ENCODE measurements at regions not wholly inside any gene's neighbourhood (a gene's known extent, or its start where the extent isn't known, plus 50 kb on each side); places are given as distances from the start of the nearest gene placed in this dataset.
"Not testable (repeated sequence)": the region's sequence is repeated elsewhere in the genome, so short reads cannot be mapped to it uniquely, and the experiment has no call there.

GRCh38 chr1:224535641-224536040, 80.5 kb upstream of the CNIH3 start:
- DNase-seq, result no peak

DNA sequence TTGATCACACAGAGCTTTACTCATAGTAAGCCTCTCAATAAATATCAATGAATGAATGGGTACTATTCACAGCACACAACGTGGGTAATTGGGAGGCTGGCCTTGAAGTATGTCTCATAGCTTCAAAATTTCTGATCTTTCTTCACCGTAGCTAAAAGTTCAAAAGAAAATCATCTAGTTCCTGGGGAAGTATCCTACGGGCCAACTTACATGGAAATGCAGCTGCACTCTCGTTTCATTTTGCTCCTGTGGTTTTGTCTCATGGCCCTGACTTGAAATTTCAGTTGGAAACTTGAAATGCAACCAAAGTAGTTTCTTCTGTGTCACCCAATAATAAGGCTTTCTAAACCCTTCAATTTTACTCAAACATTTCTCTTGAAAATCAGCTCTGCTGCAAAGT, 76.1 kb upstream of the CNIH3 start:
- DNase-seq, result no peak

GRCh38 chr1:224540535-224540934, 75.6 kb upstream of the CNIH3 start:
- no peak for DNase-seq

- DNase-seq, result no peak
Measured at GRCh38 chr1:224541072-224541790, 74.9 kb upstream of the CNIH3 start.

DNA sequence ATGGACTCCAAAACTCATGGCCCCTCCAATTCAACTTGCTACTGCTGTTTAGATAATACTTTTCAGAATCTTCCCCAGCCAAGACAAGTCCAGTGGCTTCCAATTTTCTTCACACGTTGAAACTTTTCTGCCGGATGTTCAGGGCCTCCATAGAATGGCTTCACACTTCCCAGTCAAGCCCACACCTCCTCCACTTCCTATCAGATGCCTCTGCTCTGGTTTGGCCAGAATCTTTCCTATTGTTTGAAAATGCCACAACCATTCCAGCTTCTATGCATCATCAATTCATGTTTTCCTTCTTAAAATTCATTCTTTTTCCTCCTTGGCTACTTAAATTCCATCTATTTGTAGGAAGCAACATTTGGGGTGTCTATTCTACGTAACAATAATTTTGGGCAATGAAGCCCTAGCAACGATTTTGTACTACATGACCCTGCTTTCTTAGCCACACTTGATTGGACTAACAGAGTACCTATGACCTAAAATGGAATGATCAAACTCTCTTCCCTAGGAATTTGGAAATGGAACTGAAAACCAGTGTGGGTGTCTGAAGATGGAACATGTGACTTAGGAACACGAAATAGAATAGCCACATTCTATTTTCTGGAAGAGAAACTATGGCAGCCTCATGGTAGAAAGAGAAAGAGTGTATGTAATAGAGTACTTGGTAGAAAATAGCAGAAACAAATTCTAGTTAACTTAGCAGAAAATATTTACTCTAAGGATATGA, 74.1 kb upstream of the CNIH3 start:
- no peak for DNase-seq

DNA sequence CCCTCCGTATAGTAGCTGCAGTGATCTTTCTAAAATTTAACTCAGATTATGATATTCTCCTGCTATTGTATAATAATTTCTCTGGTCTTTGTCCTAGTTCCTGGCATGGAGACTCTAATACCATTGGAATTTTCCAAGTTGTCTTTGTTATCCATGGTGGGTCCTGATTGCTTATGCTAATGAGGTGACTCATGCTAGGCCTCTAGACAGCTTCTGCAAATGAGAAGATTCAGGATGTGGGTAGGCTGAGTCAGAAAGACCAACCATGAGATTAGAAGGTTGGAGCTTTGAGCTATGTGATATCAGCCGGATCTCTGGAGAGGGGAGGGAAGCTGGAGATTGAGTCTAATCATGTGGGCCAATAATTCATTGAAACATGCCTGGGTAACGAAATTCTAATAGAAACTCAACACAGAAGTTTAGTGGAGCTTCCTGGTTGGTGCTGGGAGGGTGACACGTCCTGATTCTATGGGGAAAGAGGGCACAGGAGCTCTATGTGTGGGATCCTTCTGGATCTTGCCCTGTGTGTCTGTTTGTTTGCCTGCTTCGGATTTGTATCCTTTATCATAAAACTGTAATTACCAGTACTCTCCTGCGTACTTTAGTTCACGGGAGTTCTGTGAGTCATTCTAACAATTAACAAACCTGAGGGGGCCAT, 73.2 kb upstream of the CNIH3 start:
- DNase-seq, result no peak

DNA sequence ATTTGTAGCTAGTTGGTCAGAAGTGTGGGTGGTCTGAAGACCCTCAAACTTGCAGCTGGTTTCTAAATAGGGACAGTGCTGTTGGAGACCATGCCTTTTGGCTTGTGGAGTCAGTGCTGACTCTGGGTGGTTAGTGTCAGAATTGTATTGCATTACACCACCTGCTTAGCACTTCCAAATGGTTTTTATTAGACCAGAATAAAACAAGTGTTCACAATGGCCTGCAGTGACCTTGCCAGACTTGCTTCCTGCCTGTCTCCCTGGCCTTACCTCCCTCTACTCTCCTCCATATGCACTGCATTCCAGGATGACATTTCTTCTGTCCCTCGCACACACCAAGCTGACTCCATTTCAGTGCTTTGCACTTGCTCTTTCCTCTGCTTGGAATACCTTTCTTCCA, 72.7 kb upstream of the CNIH3 start:
- no peak for DNase-seq

DNA sequence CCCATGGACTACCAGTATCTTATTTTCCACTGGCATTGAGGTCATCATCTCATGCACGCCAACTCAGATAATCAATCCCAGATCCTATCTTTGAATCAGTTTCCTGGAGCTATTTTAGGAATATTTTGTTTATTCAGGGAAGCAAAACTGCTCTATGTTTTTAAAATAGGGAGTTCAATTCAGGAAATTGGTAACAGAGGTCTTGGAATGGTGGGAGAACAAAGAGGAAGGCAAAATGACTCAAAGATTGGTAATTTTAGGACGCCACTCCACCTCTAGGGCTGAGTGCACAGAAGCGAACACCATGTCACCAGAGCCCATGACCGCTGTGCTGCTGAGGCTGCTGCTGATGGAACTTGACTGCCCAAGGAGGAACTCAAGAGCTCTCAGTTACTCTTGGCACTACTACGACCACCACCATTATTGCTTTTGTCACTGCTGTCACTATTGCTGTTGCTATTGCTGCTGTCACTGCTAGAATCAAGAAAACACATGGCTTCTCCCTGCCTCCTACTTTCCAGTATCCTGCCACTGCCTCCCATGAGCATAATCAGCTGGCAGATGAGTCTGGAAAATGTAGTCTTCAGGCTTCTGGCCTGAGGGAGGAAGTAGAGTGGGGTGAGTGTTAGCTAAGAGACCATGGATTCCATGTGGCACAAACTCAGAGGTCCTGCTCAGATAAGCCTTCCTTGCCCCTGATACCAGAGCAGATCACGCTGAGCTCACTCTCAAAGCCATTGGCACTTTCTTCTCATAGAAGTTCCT, 71.6 kb upstream of the CNIH3 start:
- DNase-seq, result no peak

GRCh38 chr1:224545571-224545970, 70.5 kb upstream of the CNIH3 start:
- DNase-seq, result no peak

DNA sequence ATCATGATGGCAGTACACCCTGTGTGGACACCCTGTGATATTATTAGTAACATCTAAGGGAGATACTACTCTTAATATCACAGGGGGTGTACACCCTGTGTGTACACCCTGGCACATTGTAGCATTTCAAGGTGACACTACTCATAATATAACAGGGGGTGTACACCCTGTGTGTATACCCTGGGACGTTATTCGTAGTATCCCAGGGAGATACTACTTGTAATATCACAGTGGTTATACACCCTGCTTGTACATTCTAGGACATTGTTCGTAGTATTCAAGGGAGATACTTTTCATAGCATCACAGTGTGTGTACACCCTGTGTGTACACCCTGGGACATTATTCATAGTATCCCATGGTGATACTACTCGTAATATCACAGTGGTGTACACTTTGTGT, 67.4 kb upstream of the CNIH3 start:
- no peak for DNase-seq

- not testable (repeated sequence) for DNase-seq
Measured at GRCh38 chr1:224551189-224551588, 64.9 kb upstream of the CNIH3 start.

GRCh38 chr1:224554056-224554455, 62.1 kb upstream of the CNIH3 start:
- no peak for DNase-seq

DNA sequence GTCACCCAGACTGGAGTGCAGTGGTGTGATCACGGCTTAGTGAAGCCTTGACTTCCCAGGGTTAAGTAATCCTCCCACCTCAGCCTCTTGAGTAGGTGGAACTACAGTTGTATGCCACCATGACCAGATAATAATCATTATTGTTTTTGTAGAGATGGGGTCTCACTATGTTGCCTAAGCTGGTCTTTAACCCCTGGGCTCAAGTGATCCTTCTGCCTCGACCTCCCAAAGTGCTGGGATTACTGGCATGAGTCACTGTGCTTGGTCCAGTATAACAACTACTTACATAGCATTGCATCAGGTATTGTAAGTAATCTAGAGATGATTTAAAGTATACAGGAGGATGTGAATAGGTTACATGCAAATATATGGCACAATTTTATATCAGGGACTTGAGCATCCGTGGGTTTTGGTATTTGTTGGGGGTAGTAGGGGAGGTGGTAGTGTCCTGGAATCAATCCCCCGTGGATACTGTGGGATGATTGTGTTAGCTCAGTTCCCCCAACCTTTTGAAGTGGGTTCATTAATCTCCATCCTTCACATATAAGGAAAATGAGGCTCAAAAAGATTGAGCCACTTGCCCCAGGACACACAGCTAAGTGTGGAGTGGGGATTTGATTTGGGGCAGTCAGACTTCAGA, 61.4 kb upstream of the CNIH3 start:
- DNase-seq, result no peak

- DNase-seq, result no peak
Measured at GRCh38 chr1:224558904-224559303, 57.2 kb upstream of the CNIH3 start.

GRCh38 chr1:224559981-224560728, 56.0 kb upstream of the CNIH3 start:
- no peak for DNase-seq

DNA sequence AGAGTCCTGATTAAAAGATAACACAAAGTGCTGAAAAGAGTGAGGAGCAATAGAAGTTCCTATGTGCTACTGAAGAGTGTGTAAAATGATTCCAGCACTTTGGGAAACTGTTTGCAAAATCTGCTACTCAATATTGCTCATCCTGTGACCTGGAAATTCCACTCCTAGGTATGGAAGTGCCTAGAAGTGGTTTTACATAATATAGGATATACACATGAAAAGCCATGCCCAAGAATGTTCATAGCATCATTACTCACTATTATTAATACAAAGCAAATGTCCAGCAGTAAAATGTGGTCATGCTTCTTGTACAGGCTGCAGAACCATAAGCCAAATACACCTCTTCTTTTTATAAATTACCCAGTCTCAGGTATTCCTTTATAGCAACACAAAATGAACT, 53.2 kb upstream of the CNIH3 start:
- DNase-seq, result not testable (repeated sequence)

- no peak for DNase-seq
Measured at GRCh38 chr1:224563666-224564065, 52.5 kb upstream of the CNIH3 start.

DNA sequence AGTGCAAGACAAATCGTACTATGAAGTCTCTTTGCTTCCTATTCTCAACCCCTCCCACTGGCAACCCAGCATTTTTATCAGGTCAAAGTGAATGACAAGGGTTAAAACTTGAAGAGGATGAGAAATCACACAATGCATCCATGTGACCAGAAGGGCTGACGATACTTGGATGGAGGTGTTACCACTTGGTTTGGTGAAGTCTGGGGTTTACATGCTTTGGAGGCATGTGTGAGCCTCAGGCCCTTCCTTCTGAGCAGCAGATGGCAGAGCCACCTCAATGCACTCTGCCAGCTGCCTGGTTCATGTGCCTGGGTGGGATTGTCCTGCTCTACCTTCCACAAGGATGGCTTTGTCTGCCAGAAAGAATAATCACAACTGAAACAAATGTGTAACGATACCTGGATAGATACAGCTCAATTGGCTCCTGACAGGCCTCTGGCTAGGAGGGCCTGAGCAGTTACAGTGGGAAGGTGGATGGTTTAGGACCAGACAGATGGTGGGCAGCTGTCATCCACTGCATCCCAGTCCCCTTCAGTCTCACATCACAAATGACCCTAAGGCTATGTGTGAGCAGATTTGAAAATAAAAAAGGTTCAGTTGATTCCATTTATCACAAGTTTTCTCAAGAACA, 51.5 kb upstream of the CNIH3 start:
- DNase-seq, result no peak

DNA sequence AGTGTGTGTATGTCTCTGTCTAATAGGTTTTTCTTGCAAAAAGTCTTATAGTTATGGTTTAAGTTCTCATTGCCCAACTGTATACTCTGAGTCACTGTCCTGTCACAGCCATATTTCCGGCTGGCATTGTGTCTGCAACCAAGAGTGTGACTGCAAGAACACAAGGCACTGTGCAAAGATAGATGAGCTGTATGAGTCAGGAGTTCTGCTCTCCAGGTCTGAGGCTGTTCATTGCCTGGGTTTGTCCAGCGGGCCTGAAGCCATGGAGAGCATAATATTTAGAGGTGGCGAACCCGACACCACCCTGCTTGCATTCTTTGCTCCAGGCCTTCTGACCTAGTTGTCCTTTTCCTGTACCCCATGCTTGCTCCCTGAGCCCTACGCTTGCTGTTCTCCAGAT, 50.9 kb upstream of the CNIH3 start:
- no peak for DNase-seq

- DNase-seq, result no peak
Measured at GRCh38 chr1:224565611-224566406, 50.3 kb upstream of the CNIH3 start.

All from right kidney (tissue), 1 donor.